AG10803 (cell line): ENCODE measurements at regions not wholly inside any gene's neighbourhood (a gene's known extent, or its start where the extent isn't known, plus 50 kb on each side); places are given as distances from the start of the nearest gene placed in this dataset.

Experiments used
- DNase-seq: peaks from one replicate; pipeline ENCODE4 v3.0.0; 2010; ENCODE audit warnings: low read depth
- H3K4me3 ChIP-seq: 2 replicates; pipeline ENCODE4 v1.5.1; 2011; ENCODE audit warnings: mild to moderate bottlenecking, low read length, control low read depth
- CTCF ChIP-seq: conservative IDR thresholded peaks from 2 replicates; pipeline ENCODE4 v1.5.1; 2011; ENCODE audit warnings: mild to moderate bottlenecking, low read length, control low read depth, inconsistent platforms

GRCh38 chr2:16173893-16174692 lies 233.7 kb downstream of the MYCN start:
- DNase-seq, result no peak
- no peak overlapping the region for H3K4me3 ChIP-seq
- TF ChIP-seq CTCF, result no peak

GRCh38 chr2:16172324-16173175 lies 232.2 kb downstream of the MYCN start:
- TF ChIP-seq CTCF, result no peak
- DNase-seq, result no peak
- no peak overlapping the region for H3K4me3 ChIP-seq

- DNase-seq, result no peak
- no peak overlapping the region for H3K4me3 ChIP-seq
- TF ChIP-seq CTCF, result no peak
Measured at GRCh38 chr2:16171425-16171920, 231.1 kb downstream of the MYCN start.

GRCh38 chr2:16170675-16171424 lies 230.5 kb downstream of the MYCN start:
- TF ChIP-seq CTCF, result no peak
- DNase-seq, result no peak
- no peak overlapping the region for H3K4me3 ChIP-seq

GRCh38 chr2:16169381-16169960 lies 229.1 kb downstream of the MYCN start:
- TF ChIP-seq CTCF, result no peak
- H3K4me3 ChIP-seq, result no peak overlapping the region
- no peak for DNase-seq

GRCh38 chr2:16168506-16169264 lies 228.3 kb downstream of the MYCN start:
- no peak for DNase-seq
- H3K4me3 ChIP-seq, result no peak overlapping the region
- TF ChIP-seq CTCF, result no peak
